ENCODE measurements at regions not wholly inside any gene's neighbourhood (a gene's known extent, or its start where the extent isn't known, plus 50 kb on each side); places are given as distances from the start of the nearest gene placed in this dataset.

DNA sequence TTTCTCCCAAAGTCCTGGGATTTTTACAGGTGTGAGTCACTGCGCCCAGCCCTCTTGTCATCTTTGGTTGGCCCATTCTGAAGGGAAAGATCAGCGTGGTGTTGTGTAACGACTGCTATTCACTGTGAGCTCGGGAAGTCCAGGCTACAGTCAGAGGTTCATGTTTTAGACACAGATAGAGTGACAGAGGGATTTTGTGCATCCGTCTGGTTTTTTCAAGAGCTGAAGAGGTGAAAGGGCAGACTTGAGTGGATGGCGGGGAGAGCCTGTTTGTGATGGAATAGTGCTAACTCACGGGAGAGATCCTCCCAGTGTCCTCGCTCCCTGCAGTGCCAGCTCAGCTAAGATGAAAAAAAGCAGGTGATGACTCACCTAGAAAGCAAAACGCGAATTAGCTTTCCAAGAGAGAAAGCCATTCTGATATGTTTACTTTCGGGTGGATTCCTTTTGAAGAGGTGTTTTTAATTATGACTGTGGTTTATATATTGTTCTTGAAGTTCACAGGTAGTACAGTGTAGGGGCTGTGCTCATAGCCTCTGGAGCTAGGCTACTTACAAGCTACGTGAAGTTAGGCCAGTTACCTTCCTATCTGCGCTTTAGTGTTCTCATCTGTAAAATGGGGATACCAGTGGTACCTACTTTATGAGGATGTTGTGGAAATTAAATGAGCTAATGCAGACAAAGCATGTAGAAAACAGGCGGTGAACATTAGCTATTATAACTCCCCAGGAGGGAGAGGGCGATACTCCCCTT, 67.2 kb downstream of the C11orf91 start:
- Mint-ChIP-seq H3K27me3 (ENCODE audit: insufficient read depth) (no peaks in the 10 kb centered on the region; the same call in 1 of the 2 replicates), H3K9me3 (no peaks in the 10 kb centered on the region), H3K27ac (peak overlapping the region; percentile 95), H3K4me1 (ENCODE audit: low read depth) (peaks cover 78% of the 10 kb centered on the region), H3K36me3 (ENCODE audit: low read depth) (peaks cover 22% of the 10 kb centered on the region), H3K4me3 (peak overlapping the region; percentile 67)
- no peak for TF ChIP-seq CTCF (IDR thresholded peaks at IDR 0.05)
- DNase-seq = peak; percentile 92

- H3K4me3 Mint-ChIP-seq = no peak overlapping the region
- no peak for TF ChIP-seq CTCF (IDR thresholded peaks at IDR 0.05)
- H3K27ac Mint-ChIP-seq = peak overlapping the region; percentile 95
- H3K9me3 Mint-ChIP-seq = no peaks in the 10 kb centered on the region
- DNase-seq = no peak
- no peaks in the 10 kb centered on the region; the same call in 1 of the 2 replicates for H3K27me3 Mint-ChIP-seq (ENCODE audit: insufficient read depth)
- H3K4me1 Mint-ChIP-seq (ENCODE audit: low read depth) = peaks cover 63% of the 10 kb centered on the region
- peaks cover 6% of the 10 kb centered on the region for H3K36me3 Mint-ChIP-seq (ENCODE audit: low read depth)
Measured at GRCh38 chr11:33631749-33632091, 68.9 kb downstream of the C11orf91 start.

GRCh38 chr11:33630936-33631748, 69.5 kb downstream of the C11orf91 start:
- TF ChIP-seq CTCF (IDR thresholded peaks at IDR 0.05) = peak; percentile 52
- H3K27ac Mint-ChIP-seq = peak overlapping the region; percentile 95
- peaks cover 4% of the 10 kb centered on the region; the same call in 1 of the 2 replicates for H3K36me3 Mint-ChIP-seq (ENCODE audit: low read depth)
- peaks cover 57% of the 10 kb centered on the region for H3K4me1 Mint-ChIP-seq (ENCODE audit: low read depth)
- H3K27me3 Mint-ChIP-seq (ENCODE audit: insufficient read depth) = no peaks in the 10 kb centered on the region; the same call in 1 of the 2 replicates
- DNase-seq = no peak
- H3K9me3 Mint-ChIP-seq = no peaks in the 10 kb centered on the region
- no peak overlapping the region for H3K4me3 Mint-ChIP-seq

- Mint-ChIP-seq H3K4me1 (ENCODE audit: low read depth) (peaks cover 32% of the 10 kb centered on the region), H3K4me3 (no peak overlapping the region), H3K27ac (no peak overlapping the region), H3K9me3 (no peaks in the 10 kb centered on the region), H3K27me3 (ENCODE audit: insufficient read depth) (no peaks in the 10 kb centered on the region; the same call in 1 of the 2 replicates), H3K36me3 (ENCODE audit: low read depth) (peaks cover 12% of the 10 kb centered on the region)
- DNase-seq = no peak
- no peak for TF ChIP-seq CTCF (IDR thresholded peaks at IDR 0.05)
Measured at GRCh38 chr11:33624083-33624482, 76.5 kb downstream of the C11orf91 start.

- no peaks in the 10 kb centered on the region; the same call in 1 of the 2 replicates for H3K27me3 Mint-ChIP-seq (ENCODE audit: insufficient read depth)
- no peak for TF ChIP-seq CTCF (IDR thresholded peaks at IDR 0.05)
- DNase-seq = no peak
- H3K4me3 Mint-ChIP-seq = no peak overlapping the region
- no peaks in the 10 kb centered on the region for H3K9me3 Mint-ChIP-seq
- peak overlapping the region; percentile 32; the same call in 1 of the 2 replicates for H3K27ac Mint-ChIP-seq
- peaks cover 32% of the 10 kb centered on the region for H3K4me1 Mint-ChIP-seq (ENCODE audit: low read depth)
- peaks cover 12% of the 10 kb centered on the region for H3K36me3 Mint-ChIP-seq (ENCODE audit: low read depth)
Measured at GRCh38 chr11:33622806-33623205, 77.8 kb downstream of the C11orf91 start.

All from HFFc6 (cell line).